DOHH2 (cell line): ENCODE measurements at regions not wholly inside any gene's neighbourhood (a gene's known extent, or its start where the extent isn't known, plus 50 kb on each side); places are given as distances from the start of the nearest gene placed in this dataset.

Experiments used
- H3F3A ChIP-seq: fragments of 200-600 bp; sonication (generic), shearing (Covaris generic); 2 replicates; pipeline ENCODE4 v1.6.0; 2016; ENCODE audit warnings: antibody characterized with exemption, mild to moderate bottlenecking; ENCODE audit not compliant: control insufficient read depth, insufficient read depth
- H3K27ac ChIP-seq: fragments of 200-600 bp; sonication (generic); 2 replicates; pipeline ENCODE4 v1.5.1; 2014; ENCODE audit warnings: low read depth, mild to moderate bottlenecking, low read length, moderate library complexity
- H3K27me3 ChIP-seq: fragments of 200-600 bp; sonication (generic); 2 replicates; pipeline ENCODE4 v1.6.1; 2014; ENCODE audit warnings: mild to moderate bottlenecking, low read length, mixed read lengths; ENCODE audit not compliant: control insufficient read depth
- H3K36me3 ChIP-seq: fragments of 200-600 bp; sonication (generic); 2 replicates; pipeline ENCODE4 v1.6.1; 2014; ENCODE audit warnings: mild to moderate bottlenecking, low read length, moderate library complexity, mixed read lengths; ENCODE audit not compliant: control insufficient read depth
- H3K4me1 ChIP-seq: fragments of 200-600 bp; sonication (generic); 2 replicates; pipeline ENCODE4 v1.6.1; 2014; ENCODE audit warnings: mild to moderate bottlenecking, low read length, mixed read lengths; ENCODE audit not compliant: control insufficient read depth
- H3K4me2 ChIP-seq: fragments of 200-600 bp; sonication (generic); 2 replicates; pipeline ENCODE4 v1.6.0; 2014; ENCODE audit warnings: mild to moderate bottlenecking, low read length, moderate library complexity
- H3K4me3 ChIP-seq: fragments of 200-600 bp; sonication (generic); 2 replicates; pipeline ENCODE4 v1.5.1; 2014; ENCODE audit warnings: mild to moderate bottlenecking, low read length, mixed read lengths
- H3K79me2 ChIP-seq: fragments of 200-600 bp; sonication (generic); 2 replicates; pipeline ENCODE4 v1.6.1; 2014; ENCODE audit warnings: mild to moderate bottlenecking, low read length, mixed read lengths; ENCODE audit not compliant: control insufficient read depth
- H3K9me2 ChIP-seq: fragments of 200-600 bp; sonication (generic); replicated peaks from 2 replicates; pipeline ENCODE4 v1.6.1; 2014; ENCODE audit warnings: mild to moderate bottlenecking, low read length, mixed read lengths; ENCODE audit not compliant: control insufficient read depth
- H3K9me3 ChIP-seq: fragments of 200-600 bp; sonication (generic); 2 replicates; pipeline ENCODE4 v1.6.1; 2014; ENCODE audit warnings: antibody characterized with exemption, low read length, mixed read lengths; ENCODE audit not compliant: control insufficient read depth, insufficient read depth
- H4K20me1 ChIP-seq: fragments of 200-600 bp; sonication (generic); 2 replicates; pipeline ENCODE4 v1.6.0; 2014; ENCODE audit warnings: low read depth, mild to moderate bottlenecking, antibody characterized with exemption, low read length, moderate library complexity; ENCODE audit not compliant: control insufficient read depth, insufficient read depth
- CTCF ChIP-seq: fragments of 200-600 bp; sonication (generic); IDR thresholded peaks from one replicate; pipeline ENCODE4 v1.5.1; 2014; ENCODE audit warnings: antibody characterized with exemption, mild to moderate bottlenecking, low read depth, low read length; ENCODE audit not compliant: poor library complexity, severe bottlenecking
- EZH2phosphoT487 ChIP-seq: fragments of 200-600 bp; sonication (generic); IDR thresholded peaks from 2 replicates; pipeline ENCODE4 v1.6.1; 2017; ENCODE audit warnings: borderline replicate concordance, mild to moderate bottlenecking, antibody characterized with exemption, low read length, moderate library complexity, mixed read lengths

DNA sequence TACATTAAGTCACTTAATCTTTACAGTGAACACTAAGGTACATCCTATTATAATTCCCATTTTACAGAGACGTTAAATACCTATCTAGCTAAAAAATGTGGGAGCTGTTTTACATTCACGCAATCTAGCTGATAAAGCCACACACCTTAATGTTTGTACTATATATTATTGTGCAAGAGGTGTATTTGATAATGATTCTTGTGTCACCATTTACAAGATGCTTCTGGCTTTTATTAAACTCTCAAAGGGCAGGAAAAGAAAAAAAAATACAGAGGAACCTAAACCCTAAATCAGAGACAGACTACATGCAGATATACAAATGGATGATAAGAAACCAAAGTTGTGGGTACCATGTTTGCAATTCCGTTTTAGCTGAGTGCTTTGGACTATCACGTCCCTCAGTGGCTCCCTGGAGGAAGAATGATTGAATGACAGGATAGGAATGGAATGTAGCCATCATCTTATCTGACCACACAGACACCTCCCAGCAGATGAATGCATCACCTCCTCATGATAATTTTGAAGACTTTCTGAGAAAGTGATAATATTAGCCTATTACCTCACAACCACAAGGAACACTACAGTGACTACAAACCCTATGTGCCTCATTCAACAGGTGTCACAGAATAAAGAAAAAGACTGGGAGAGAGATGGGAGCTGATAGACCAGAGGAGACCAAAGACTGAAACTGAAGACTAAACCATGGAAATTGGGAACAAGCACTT is 230.5 kb upstream of the SERP2 start:
- H3K4me3 ChIP-seq, result peak overlapping the region; percentile 88
- H4K20me1 ChIP-seq, result no peaks in the 10 kb centered on the region
- no peaks in the 10 kb centered on the region for H3K9me2 ChIP-seq
- no peak overlapping the region for H3K27ac ChIP-seq
- H3K36me3 ChIP-seq, result peaks cover 5% of the 10 kb centered on the region
- H3K4me2 ChIP-seq, result peak overlapping the region; percentile 84
- no peaks in the 10 kb centered on the region for H3K9me3 ChIP-seq
- H3K79me2 ChIP-seq, result peaks cover 9% of the 10 kb centered on the region
- H3F3A ChIP-seq, result no peaks in the 10 kb centered on the region
- H3K4me1 ChIP-seq, result peaks cover 63% of the 10 kb centered on the region
- H3K27me3 ChIP-seq, result no peaks in the 10 kb centered on the region
- TF ChIP-seq CTCF, result no peak
- no peak for TF ChIP-seq EZH2phosphoT487

DNA sequence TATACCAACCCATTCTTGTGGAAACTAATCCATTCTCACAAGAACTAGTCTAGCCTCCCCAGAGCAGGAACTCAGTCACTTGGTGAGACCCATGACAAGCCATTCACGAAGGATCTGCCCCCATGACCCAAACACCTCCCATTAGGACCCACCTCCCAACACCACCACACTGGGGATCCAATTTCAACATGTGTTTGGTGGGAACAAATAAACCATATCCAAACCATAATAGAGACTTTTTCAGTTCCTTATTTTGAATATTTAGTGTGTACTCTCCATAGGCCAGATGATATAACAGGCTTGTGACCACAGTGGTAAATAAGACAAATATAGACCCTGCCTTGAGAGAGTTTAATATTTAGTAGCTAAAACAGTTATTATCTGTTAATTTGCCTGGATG is 227.5 kb upstream of the SERP2 start:
- Histone ChIP-seq H3K9me3 (no peaks in the 10 kb centered on the region), H3K9me2 (no peaks in the 10 kb centered on the region), H3K36me3 (peaks cover 5% of the 10 kb centered on the region), H4K20me1 (no peaks in the 10 kb centered on the region), H3K4me1 (peaks cover 56% of the 10 kb centered on the region), H3K4me2 (peak overlapping the region; percentile 58), H3K4me3 (peak overlapping the region; percentile 42), H3K27me3 (no peaks in the 10 kb centered on the region), H3K79me2 (peaks cover 6% of the 10 kb centered on the region), H3F3A (no peaks in the 10 kb centered on the region), H3K27ac (peak overlapping the region; percentile 19)
- TF ChIP-seq CTCF, result no peak
- TF ChIP-seq EZH2phosphoT487, result no peak

- TF ChIP-seq CTCF (no peak), EZH2phosphoT487 (no peak)
- Histone ChIP-seq H3F3A (no peaks in the 10 kb centered on the region), H4K20me1 (no peaks in the 10 kb centered on the region), H3K79me2 (no peaks in the 10 kb centered on the region), H3K9me2 (no peaks in the 10 kb centered on the region), H3K27me3 (no peaks in the 10 kb centered on the region), H3K4me2 (no peak overlapping the region), H3K9me3 (no peaks in the 10 kb centered on the region), H3K4me3 (no peak overlapping the region), H3K36me3 (no peaks in the 10 kb centered on the region), H3K27ac (no peak overlapping the region), H3K4me1 (peaks cover 51% of the 10 kb centered on the region)
Observed at GRCh38 chr13:44147233-44147632, 226.4 kb upstream of the SERP2 start.
